ENCODE measurements at regions not wholly inside any gene's neighbourhood (a gene's known extent, or its start where the extent isn't known, plus 50 kb on each side); places are given as distances from the start of the nearest gene placed in this dataset.

DNA sequence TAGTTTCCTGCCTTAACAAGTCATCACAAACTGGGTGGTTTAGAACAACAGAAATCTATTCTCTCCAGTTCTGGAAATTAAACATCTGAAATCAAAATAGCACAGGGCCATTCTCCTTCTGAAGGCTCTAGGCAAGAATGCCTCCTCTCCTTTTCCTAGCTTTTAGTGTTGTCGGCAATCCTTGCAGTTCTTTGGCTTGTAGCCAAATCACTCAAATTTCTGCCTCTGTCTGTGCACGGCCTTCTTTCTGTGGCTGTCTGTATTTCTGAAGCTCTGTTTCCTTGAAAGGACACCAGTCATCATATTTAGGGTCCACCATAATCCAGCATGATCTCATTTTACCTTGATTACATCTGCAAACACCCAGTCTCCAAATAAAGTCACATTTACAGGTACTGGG is 795.5 kb downstream of the METTL15 start:
- no peak for TF ChIP-seq CTCF (conservative IDR thresholded peaks at IDR 0.05; ENCODE audit: low read length)
- TF ChIP-seq EZH2phosphoT487 (IDR thresholded peaks at IDR 0.05; ENCODE audit: borderline replicate concordance): no peak

All from Loucy (cell line).